AG20443 (cell line): ENCODE measurements at regions not wholly inside any gene's neighbourhood (a gene's known extent, or its start where the extent isn't known, plus 50 kb on each side); places are given as distances from the start of the nearest gene placed in this dataset.
"Not testable (repeated sequence)": the region's sequence is repeated elsewhere in the genome, so short reads cannot be mapped to it uniquely, and the experiment has no call there.

Experiments
- DNase-seq: peaks from one replicate; pipeline ENCODE4 v3.0.0; 2012; ENCODE audit warnings: low spot score, mixed read lengths

- DNase-seq: no peak
These were observed 292.4 kb upstream of the VWC2 start for GRCh38 chr7:49481075-49481474.

- DNase-seq: no peak
These were observed 290.3 kb upstream of the VWC2 start for GRCh38 chr7:49483142-49483541.

GRCh38 chr7:49486974-49487829 is 286.2 kb upstream of the VWC2 start:
- no peak for DNase-seq

DNA sequence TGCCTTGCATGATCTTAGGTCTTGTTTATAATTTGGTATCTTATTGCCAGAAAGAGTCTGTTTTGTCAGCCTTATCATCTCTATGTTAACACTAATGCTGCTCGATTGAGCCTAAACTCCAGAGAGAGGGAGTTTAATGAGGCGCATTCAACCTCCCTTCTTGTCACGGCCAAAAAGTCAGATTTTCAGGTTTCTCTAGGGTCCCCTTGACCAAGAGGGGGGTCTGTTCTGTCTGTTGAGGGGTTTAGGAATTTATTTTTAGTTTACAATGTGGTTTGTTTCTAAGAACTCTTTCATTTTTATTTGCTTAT is 285.7 kb upstream of the VWC2 start:
- DNase-seq: no peak

GRCh38 chr7:49488573-49488972 is 284.9 kb upstream of the VWC2 start:
- DNase-seq: no peak

- DNase-seq: no peak
These were observed 276.0 kb upstream of the VWC2 start for GRCh38 chr7:49497471-49497870.

DNA sequence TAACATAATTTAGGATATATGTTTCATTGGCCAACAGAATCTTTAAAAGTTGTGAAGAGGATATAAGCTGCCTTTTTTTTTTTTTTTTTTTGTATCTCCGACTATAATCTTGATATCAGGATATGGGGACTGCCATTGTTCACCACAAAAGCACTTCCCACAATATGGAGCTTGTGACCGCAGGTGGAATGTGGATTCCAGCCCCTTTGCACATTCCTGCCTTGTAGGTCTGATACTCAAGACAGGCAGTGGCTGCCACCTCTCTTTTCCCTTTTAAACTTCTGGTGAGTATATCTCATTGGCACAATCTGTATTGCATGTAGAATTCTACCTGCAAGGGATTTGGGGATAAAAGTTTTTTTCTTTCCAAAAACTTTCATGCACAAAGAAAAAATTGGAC is 272.7 kb upstream of the VWC2 start:
- DNase-seq: no peak

GRCh38 chr7:49507206-49507605 is 266.2 kb upstream of the VWC2 start:
- DNase-seq: not testable (repeated sequence)

DNA sequence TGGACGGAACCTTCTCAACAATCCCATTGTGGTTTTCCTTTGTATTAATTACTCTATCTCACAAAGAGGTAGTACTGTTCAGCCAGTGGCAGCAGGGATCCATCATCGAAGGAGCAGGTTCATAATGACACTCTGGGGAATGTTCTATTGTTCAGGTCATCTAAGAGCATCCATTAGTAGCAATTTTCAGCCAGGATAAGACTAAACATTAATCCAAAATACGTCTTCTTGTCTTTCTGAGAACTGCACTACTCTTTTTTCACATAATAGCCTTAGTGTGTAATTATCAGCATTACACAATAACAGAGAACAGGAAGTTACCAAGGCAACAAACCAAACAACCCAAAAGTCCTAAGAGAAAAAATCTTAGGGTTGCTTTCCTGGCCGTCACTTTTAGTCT is 259.5 kb upstream of the VWC2 start:
- DNase-seq: no peak

GRCh38 chr7:49520951-49521350 is 252.5 kb upstream of the VWC2 start:
- DNase-seq: no peak

GRCh38 chr7:49522111-49522510 is 251.3 kb upstream of the VWC2 start:
- DNase-seq: no peak

DNA sequence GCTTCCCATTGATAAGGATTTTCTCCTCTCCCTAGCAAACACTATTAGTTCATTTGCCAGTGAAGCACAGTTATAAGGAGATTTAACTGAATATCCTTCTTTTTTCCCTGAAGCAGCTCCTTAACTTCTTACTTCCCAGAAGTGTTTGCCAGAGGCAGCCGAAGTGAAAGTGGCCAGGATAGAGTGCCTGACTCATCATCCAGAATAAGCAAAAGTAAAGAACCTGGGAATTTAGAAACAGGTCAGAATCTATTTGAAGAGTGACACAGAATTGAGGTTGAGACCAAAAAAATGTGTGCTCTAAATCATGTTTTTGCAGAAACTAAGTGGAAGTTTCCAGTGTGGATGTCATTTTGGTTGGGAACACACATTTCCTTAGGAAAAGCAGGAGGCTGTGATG is 249.6 kb upstream of the VWC2 start:
- DNase-seq: no peak

DNA sequence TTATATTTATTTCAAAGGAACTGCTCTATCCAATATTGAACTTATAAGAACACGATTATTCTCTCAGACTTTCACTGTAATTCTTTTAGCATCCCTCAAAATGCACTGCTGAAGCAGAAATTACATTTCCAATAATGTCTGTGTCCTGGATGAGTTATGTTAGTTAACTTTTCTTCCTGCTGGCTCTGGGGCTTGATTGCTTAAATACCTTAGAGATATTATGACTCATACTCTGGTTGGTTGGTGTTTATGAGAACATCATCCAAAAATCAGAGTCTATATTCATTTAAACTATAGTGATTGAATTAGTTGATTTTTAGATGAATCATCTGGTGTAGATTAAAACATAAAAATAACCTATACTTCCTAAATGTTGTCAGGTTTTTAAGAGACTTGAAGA is 246.3 kb upstream of the VWC2 start:
- DNase-seq: no peak

- DNase-seq: no peak
These were observed 243.0 kb upstream of the VWC2 start for GRCh38 chr7:49530481-49530880.

GRCh38 chr7:49563693-49564378 is 209.6 kb upstream of the VWC2 start:
- DNase-seq: no peak

- DNase-seq: no peak
These were observed 209.1 kb upstream of the VWC2 start for GRCh38 chr7:49564379-49564714.

- no peak for DNase-seq
These were observed 195.9 kb upstream of the VWC2 start for GRCh38 chr7:49577576-49577975.

- DNase-seq: no peak
These were observed 194.0 kb upstream of the VWC2 start for GRCh38 chr7:49579408-49579807.

DNA sequence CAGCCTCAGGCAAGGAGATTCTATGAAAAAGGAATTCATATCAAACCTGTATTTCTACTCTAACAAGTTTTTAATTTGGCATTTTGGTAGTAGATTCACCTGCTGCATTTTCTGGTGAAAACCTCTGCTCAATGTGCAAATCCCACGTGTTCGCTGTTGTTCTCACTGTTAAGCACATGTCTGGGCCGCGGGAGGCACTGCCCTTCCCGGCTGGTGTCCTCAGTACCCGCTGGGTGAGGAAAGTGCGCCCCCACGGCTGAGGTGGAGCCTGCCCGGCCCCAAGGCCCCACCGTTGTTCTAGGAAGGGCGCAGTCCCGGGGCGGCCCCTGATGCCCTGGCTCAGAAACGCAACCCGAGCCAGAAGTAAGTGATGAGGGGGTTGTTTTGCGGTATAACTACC is 193.4 kb upstream of the VWC2 start:
- DNase-seq: no peak

DNA sequence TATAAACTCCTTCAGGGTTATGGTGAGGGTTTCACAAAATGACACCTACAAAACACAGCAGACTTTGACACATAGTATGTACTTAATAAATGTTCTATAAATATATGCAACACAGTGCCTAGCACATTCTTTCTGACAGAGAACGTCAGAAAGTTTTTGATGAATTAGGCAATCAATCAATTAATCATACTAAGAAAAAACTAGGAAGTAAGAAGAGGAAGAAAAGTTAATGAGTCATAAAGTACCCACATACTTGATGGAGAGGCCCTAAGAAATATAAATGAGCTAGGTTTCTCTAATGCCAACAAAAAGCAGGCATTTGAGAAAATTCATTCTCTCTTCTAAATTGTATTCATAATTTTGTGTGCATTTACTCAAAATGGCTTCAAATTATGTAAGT is 192.7 kb upstream of the VWC2 start:
- no peak for DNase-seq

- DNase-seq: no peak
These were observed 190.0 kb upstream of the VWC2 start for GRCh38 chr7:49583440-49583839.

DNA sequence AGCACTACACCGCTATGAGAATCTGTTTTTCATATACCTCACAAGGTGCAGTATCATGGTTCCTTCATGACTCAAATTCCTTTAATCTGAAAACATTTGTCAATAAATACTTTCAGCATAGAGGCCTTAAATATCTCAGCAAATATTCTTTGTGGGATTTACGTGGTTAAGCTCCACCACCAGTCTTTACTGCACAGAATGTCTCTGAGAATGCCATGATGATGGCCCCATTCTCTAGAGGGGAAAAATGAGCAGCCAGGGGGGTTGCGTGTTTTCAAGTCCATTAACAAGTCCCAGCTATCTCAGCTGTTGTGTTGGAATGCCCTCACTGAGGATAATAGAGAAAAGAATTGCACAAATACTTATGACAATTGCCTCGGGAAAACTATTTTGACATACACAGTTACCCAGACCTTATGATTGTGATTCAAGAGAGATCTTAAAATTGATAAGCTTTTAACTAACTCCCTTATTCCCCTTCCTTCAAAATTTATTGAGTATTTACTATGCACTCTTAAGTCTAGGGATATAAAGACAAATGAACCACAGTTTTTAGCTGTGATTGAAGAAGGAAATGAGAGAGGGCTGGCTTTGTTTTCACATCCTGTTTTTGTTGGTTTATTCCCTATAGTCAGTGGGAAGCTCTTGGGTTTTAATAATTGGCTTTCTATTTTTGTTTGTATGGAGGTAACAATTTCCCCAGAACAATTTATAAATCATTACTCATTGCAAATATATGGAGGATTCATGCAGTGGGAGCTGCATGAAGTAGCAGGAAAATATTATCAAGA is 176.5 kb upstream of the VWC2 start:
- no peak for DNase-seq

DNA sequence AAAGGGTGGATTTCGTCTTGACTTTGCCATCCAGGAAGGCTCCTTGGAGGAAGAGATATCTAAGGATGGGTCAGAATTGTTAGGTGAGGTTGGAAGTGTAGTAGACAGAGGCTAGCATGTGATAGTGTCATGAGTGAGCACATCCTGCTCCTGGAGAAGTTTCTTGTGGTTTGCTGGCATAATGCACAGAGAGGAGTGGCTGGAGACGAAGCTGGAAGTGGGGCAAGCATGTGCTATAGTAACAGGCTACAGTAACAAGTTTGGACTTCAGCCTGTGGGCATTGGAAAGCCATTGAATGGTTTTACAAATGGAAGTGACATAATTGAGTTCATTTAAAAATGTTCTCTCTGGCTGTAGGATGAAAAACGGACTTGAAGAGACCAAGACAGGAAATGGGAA is 175.6 kb upstream of the VWC2 start:
- no peak for DNase-seq
